GM12864 (cell line): ENCODE measurements at regions not wholly inside any gene's neighbourhood (a gene's known extent, or its start where the extent isn't known, plus 50 kb on each side); places are given as distances from the start of the nearest gene placed in this dataset.
"Not testable (repeated sequence)": the region's sequence is repeated elsewhere in the genome, so short reads cannot be mapped to it uniquely, and the experiment has no call there.

ENCODE experiments used
- DNase-seq: peaks from one replicate; pipeline ENCODE4 v3.0.0-alpha.2; 2011; ENCODE audit warnings: low read depth
- H3K4me3 ChIP-seq: 2 replicates; pipeline ENCODE4 v1.5.1; 2011; ENCODE audit warnings: mild to moderate bottlenecking, low read depth, low read length, control low read depth
- CTCF ChIP-seq: IDR thresholded peaks from 2 replicates; pipeline ENCODE4 v1.5.1; 2011; ENCODE audit warnings: low read depth, mild to moderate bottlenecking, moderate library complexity, low read length, control low read depth, inconsistent platforms; ENCODE audit errors: missing control alignments

DNA sequence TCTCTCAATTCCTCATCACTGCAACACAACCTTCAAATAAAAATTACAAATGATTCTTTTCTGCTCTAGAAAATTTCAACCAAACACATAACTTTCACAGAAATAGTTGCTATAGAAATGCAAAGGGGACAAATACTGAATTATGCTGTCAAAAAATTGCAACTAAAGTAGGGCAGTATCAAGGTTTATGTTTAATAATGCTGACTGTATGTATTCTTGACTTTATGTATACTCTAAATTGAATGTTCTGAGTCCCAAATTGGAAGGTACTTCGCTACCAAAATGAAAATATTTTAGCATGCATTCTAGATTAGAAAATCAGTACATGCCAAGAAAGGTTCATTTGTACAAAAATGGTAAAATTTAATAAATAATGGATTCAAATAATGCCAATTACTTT lies 237.3 kb upstream of the TET2 start:
- H3K4me3 ChIP-seq: no peak overlapping the region
- TF ChIP-seq CTCF: no peak
- no peak for DNase-seq

GRCh38 chr4:104912518-104912917 lies 234.2 kb upstream of the TET2 start:
- TF ChIP-seq CTCF: no peak
- DNase-seq: no peak
- no peak overlapping the region for H3K4me3 ChIP-seq

DNA sequence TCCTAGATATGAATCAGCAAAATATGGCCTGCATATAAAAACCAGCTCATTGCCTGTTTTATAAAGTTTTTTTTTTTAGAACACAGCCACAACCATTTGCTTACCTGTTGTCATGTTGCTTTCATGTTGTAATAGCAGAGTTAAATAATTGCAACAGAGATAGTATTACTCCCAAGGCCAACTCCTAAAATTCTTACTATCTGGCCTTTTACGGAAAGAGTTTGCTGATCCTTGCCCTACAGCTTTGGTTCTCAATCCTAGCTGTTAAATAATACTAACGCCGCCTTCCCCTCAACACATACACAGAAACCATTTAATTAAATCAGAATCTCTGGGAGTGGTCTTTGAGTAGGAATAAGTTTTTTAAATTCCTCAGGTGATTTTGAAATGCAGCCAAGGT lies 231.3 kb upstream of the TET2 start:
- DNase-seq: no peak
- H3K4me3 ChIP-seq: no peak overlapping the region
- TF ChIP-seq CTCF: no peak

- no peak for DNase-seq
- no peak for TF ChIP-seq CTCF
- no peak overlapping the region for H3K4me3 ChIP-seq
These were observed 230.8 kb upstream of the TET2 start for GRCh38 chr4:104915864-104916263.

- no peak for TF ChIP-seq CTCF
- H3K4me3 ChIP-seq: no peak overlapping the region
- no peak for DNase-seq
These were observed 227.3 kb upstream of the TET2 start for GRCh38 chr4:104919406-104919805.

DNA sequence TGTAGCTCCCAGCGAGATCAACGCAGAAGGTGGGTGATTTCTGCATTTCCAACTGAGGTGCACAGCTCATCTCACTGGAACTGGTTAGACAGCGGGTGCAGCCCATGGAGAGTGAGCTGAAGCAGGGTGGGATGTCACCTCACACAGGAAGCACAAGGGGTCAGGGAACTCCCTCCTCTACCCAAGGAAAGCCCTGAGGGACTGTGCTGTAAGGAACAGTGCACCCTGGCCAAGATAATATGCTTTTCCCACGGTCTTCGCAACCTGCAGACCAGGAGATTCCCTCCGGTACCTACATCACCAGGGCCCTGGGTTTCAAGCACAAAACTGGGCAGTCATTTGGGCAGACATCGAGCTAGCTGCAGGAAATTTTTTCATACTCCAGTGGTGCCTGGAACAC lies 216.4 kb upstream of the TET2 start:
- no peak for DNase-seq
- TF ChIP-seq CTCF: no peak
- no peak overlapping the region for H3K4me3 ChIP-seq

GRCh38 chr4:104930745-104931736 lies 215.6 kb upstream of the TET2 start:
- peak; percentile 53 for TF ChIP-seq CTCF
- DNase-seq: peak; percentile 48
- not testable (repeated sequence) for H3K4me3 ChIP-seq
